WERI-Rb-1 (cell line): ENCODE measurements at regions not wholly inside any gene's neighbourhood (a gene's known extent, or its start where the extent isn't known, plus 50 kb on each side); places are given as distances from the start of the nearest gene placed in this dataset.

Source experiments
- DNase-seq: peaks from one replicate; pipeline ENCODE4 v3.0.0-alpha.2; 2020
- H3K27ac ChIP-seq: fragments of 250-450 bp; sonication (Bioruptor Pico); 2 replicates; pipeline ENCODE4 v1.5.1; 2020; ENCODE audit warnings: mild to moderate bottlenecking, moderate library complexity
- H3K27me3 ChIP-seq: fragments of 250-450 bp; sonication (Bioruptor Pico); 2 replicates; pipeline ENCODE4 v1.5.1; 2021; ENCODE audit warnings: mild to moderate bottlenecking, low read depth, moderate library complexity; ENCODE audit not compliant: insufficient read depth, severe bottlenecking
- H3K36me3 ChIP-seq: fragments of 250-450 bp; sonication (Bioruptor Pico); 2 replicates; pipeline ENCODE4 v1.5.1; 2020; ENCODE audit warnings: mild to moderate bottlenecking, moderate library complexity
- H3K4me3 ChIP-seq: 2 replicates; pipeline ENCODE4 v1.5.1; 2011; ENCODE audit warnings: low read depth, mild to moderate bottlenecking, control low read depth, low read length
- H3K9me3 ChIP-seq: fragments of 250-450 bp; sonication (Bioruptor Pico); 2 replicates; pipeline ENCODE4 v1.5.1; 2021; ENCODE audit warnings: mild to moderate bottlenecking, moderate library complexity; ENCODE audit not compliant: severe bottlenecking
- CTCF ChIP-seq: IDR thresholded peaks from 2 replicates; pipeline ENCODE4 v1.5.1; 2011; ENCODE audit warnings: low read depth, mild to moderate bottlenecking, control low read depth, inconsistent platforms, low read length

GRCh38 chr9:22342491-22343217, 104.0 kb upstream of the DMRTA1 start:
- Histone ChIP-seq H3K9me3 (no peaks in the 10 kb centered on the region), H3K4me3 (no peak overlapping the region), H3K36me3 (no peaks in the 10 kb centered on the region), H3K27me3 (peaks cover 8% of the 10 kb centered on the region), H3K27ac (no peak overlapping the region)
- no peak for DNase-seq
- TF ChIP-seq CTCF, result no peak

- DNase-seq, result no peak
- Histone ChIP-seq H3K36me3 (no peaks in the 10 kb centered on the region), H3K27ac (no peak overlapping the region), H3K27me3 (peaks cover 9% of the 10 kb centered on the region), H3K9me3 (no peaks in the 10 kb centered on the region), H3K4me3 (no peak overlapping the region)
- no peak for TF ChIP-seq CTCF
Observed at GRCh38 chr9:22343218-22343611, 103.4 kb upstream of the DMRTA1 start.

GRCh38 chr9:22354699-22355384, 91.8 kb upstream of the DMRTA1 start:
- H3K27ac ChIP-seq, result no peak overlapping the region
- no peak for DNase-seq
- H3K9me3 ChIP-seq, result no peaks in the 10 kb centered on the region
- no peak overlapping the region for H3K4me3 ChIP-seq
- peaks cover 18% of the 10 kb centered on the region for H3K27me3 ChIP-seq
- no peak for TF ChIP-seq CTCF
- H3K36me3 ChIP-seq, result no peaks in the 10 kb centered on the region

- TF ChIP-seq CTCF, result no peak
- no peak for DNase-seq
Observed at GRCh38 chr9:22356985-22357384, 89.6 kb upstream of the DMRTA1 start.

GRCh38 chr9:22363421-22363887, 83.2 kb upstream of the DMRTA1 start:
- H3K4me3 ChIP-seq, result no peak overlapping the region
- peaks cover 26% of the 10 kb centered on the region for H3K27me3 ChIP-seq
- DNase-seq, result no peak
- H3K36me3 ChIP-seq, result no peaks in the 10 kb centered on the region
- H3K27ac ChIP-seq, result no peak overlapping the region
- H3K9me3 ChIP-seq, result peaks cover 4% of the 10 kb centered on the region
- no peak for TF ChIP-seq CTCF

More at GRCh38 chr9:22356985-22357384, 89.6 kb upstream of the DMRTA1 start:
- H3K27ac ChIP-seq, result no peak overlapping the region
- peaks cover 18% of the 10 kb centered on the region for H3K27me3 ChIP-seq
- H3K4me3 ChIP-seq, result no peak overlapping the region
- no peaks in the 10 kb centered on the region for H3K36me3 ChIP-seq
- no peaks in the 10 kb centered on the region for H3K9me3 ChIP-seq
